Fibroblast of mammary gland (primary cell): ENCODE measurements at regions not wholly inside any gene's neighbourhood (a gene's known extent, or its start where the extent isn't known, plus 50 kb on each side); places are given as distances from the start of the nearest gene placed in this dataset.

ENCODE experiments used
- DNase-seq: peaks from one replicate; pipeline ENCODE4 v3.0.0-alpha.2; 2010; ENCODE audit warnings: low read depth
- H3K4me3 ChIP-seq: 2 replicates; pipeline ENCODE4 v1.5.1; 2011; ENCODE audit warnings: low read depth, mild to moderate bottlenecking, low read length, moderate library complexity; ENCODE audit not compliant: control insufficient read depth
- CTCF ChIP-seq: conservative IDR thresholded peaks from 2 replicates; pipeline ENCODE4 v1.5.1; 2011; ENCODE audit warnings: low read depth, low read length, inconsistent platforms; ENCODE audit not compliant: control insufficient read depth, insufficient read depth

DNA sequence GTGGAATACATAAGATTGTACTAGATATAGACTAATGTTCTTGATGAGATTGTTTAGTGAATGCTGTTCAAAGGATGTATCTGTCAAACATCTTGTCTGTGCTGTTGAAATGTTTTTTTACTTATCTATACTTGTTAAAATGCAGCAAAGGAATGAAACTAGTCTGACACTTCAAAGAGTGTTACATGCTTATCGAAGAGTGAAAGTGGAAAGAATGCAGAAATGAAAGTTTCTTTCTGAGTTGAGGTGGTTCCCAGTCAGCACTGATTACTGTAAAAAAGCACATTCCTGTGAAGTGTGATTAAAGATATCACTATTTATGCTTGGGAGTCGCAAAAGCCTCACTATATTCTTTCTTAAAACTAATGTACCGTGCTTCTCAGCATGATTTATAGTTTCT, 1225.2 kb downstream of the NCAM2 start:
- no peak for DNase-seq
- no peak overlapping the region for H3K4me3 ChIP-seq
- TF ChIP-seq CTCF: no peak

GRCh38 chr21:22224261-22224660, 1226.1 kb downstream of the NCAM2 start:
- no peak for TF ChIP-seq CTCF
- no peak for DNase-seq
- no peak overlapping the region for H3K4me3 ChIP-seq

GRCh38 chr21:22225299-22225698, 1227.1 kb downstream of the NCAM2 start:
- no peak for TF ChIP-seq CTCF
- no peak for DNase-seq
- H3K4me3 ChIP-seq: no peak overlapping the region

- DNase-seq: no peak
- no peak overlapping the region for H3K4me3 ChIP-seq
- TF ChIP-seq CTCF: no peak
Measured at GRCh38 chr21:22231013-22231412, 1232.8 kb downstream of the NCAM2 start.

- H3K4me3 ChIP-seq: no peak overlapping the region
- no peak for TF ChIP-seq CTCF
Measured at GRCh38 chr21:22235866-22236590, 1237.8 kb downstream of the NCAM2 start.

DNA sequence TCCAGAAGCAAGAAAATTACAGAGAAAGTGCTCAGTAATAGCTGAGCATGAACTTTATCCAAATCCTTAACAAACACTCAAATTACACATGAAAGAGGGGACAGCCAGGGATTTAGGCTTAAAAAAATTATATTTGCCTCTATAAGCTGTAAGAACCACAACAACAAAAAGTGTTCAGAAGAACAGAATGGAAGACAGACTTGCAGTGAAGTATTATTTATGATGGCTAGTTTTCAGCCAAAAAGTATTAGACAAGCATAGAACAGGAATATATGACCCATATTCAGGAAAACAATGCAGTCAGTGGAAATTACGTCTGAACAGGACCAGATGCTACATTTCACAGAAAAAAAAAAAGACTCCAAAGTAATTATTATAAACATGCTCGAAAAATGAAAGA, 1246.3 kb downstream of the NCAM2 start:
- no peak for TF ChIP-seq CTCF
- no peak for DNase-seq
- H3K4me3 ChIP-seq: no peak overlapping the region

More at GRCh38 chr21:22235866-22236590, 1237.8 kb downstream of the NCAM2 start:
- DNase-seq: no peak
